Esophagus muscularis mucosa (tissue), 4 donors: ENCODE measurements at regions not wholly inside any gene's neighbourhood (a gene's known extent, or its start where the extent isn't known, plus 50 kb on each side); places are given as distances from the start of the nearest gene placed in this dataset.

Experiments used
- EP300 ChIP-seq: sonication (generic); formaldehyde crosslinking; IDR thresholded peaks from one replicate; pipeline ENCODE4 v1.6.1; 2017; ENCODE audit warnings: antibody characterized with exemption
- POLR2A ChIP-seq: fragments of 450-650 bp; IDR thresholded peaks from one replicate; pipeline ENCODE4 v1.6.1; 2017; ENCODE audit warnings: antibody characterized with exemption, moderate library complexity, mild to moderate bottlenecking, low read depth
- TF ChIP-seq, protein P1 (sequence below), 3 experiments: fragments of 200-600 bp in 2 of 3; fragments of 450-650 bp in 1 of 3; sonication (generic) in 2 of 3; IDR thresholded peaks; one replicate each; pipeline ENCODE4 v1.5.1; 2017 to 2019; ENCODE audit warnings: antibody characterized with exemption in 3 of 3, mild to moderate bottlenecking in 2 of 3, moderate library complexity in 1 of 3

GRCh38 chr6:25165177-25165576 lies 114.0 kb upstream of the CARMIL1 start:
- TF ChIP-seq POLR2A: no peak
- TF ChIP-seq, protein P1, sequence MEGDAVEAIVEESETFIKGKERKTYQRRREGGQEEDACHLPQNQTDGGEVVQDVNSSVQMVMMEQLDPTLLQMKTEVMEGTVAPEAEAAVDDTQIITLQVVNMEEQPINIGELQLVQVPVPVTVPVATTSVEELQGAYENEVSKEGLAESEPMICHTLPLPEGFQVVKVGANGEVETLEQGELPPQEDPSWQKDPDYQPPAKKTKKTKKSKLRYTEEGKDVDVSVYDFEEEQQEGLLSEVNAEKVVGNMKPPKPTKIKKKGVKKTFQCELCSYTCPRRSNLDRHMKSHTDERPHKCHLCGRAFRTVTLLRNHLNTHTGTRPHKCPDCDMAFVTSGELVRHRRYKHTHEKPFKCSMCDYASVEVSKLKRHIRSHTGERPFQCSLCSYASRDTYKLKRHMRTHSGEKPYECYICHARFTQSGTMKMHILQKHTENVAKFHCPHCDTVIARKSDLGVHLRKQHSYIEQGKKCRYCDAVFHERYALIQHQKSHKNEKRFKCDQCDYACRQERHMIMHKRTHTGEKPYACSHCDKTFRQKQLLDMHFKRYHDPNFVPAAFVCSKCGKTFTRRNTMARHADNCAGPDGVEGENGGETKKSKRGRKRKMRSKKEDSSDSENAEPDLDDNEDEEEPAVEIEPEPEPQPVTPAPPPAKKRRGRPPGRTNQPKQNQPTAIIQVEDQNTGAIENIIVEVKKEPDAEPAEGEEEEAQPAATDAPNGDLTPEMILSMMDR (IDR thresholded peaks at IDR 0.05): no peak
- TF ChIP-seq EP300: no peak
